ENCODE measurements at regions not wholly inside any gene's neighbourhood (a gene's known extent, or its start where the extent isn't known, plus 50 kb on each side); places are given as distances from the start of the nearest gene placed in this dataset.

- CTCF ChIA-PET: no interaction called here
- dilution Hi-C loops (cut with MboI; ENCODE audit: extremely low pct_ligation_motif_present, low sequenced_read_pairs): no loop called here
- TF ChIP-seq POLR2A (IDR thresholded peaks at IDR 0.05; ENCODE audit: low read depth, low read length) (no peak), EZH2 (IDR thresholded peaks at IDR 0.05; ENCODE audit: borderline replicate concordance, low read depth, low read length, severe bottlenecking) (no peak), POLR2AphosphoS5 (IDR thresholded peaks at IDR 0.05; ENCODE audit: insufficient read depth, low read depth, low read length) (no peak), FOS (IDR thresholded peaks at IDR 0.05; ENCODE audit: borderline replicate concordance, insufficient read depth, low read length) (no peak), MYC (IDR thresholded peaks at IDR 0.05; ENCODE audit: low read depth, low read length) (no peak), JUN (IDR thresholded peaks at IDR 0.05; ENCODE audit: borderline replicate concordance, insufficient read depth, insufficient read length, low read depth) (no peak), GATA2 (IDR thresholded peaks at IDR 0.05; ENCODE audit: insufficient read depth, insufficient read length, low read depth, low read length) (no peak)
- TF ChIP-seq, protein P1, sequence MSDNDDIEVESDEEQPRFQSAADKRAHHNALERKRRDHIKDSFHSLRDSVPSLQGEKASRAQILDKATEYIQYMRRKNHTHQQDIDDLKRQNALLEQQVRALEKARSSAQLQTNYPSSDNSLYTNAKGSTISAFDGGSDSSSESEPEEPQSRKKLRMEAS (IDR thresholded peaks at IDR 0.05; ENCODE audit: insufficient read depth, insufficient read length): no peak
- TF ChIP-seq, protein P2, sequence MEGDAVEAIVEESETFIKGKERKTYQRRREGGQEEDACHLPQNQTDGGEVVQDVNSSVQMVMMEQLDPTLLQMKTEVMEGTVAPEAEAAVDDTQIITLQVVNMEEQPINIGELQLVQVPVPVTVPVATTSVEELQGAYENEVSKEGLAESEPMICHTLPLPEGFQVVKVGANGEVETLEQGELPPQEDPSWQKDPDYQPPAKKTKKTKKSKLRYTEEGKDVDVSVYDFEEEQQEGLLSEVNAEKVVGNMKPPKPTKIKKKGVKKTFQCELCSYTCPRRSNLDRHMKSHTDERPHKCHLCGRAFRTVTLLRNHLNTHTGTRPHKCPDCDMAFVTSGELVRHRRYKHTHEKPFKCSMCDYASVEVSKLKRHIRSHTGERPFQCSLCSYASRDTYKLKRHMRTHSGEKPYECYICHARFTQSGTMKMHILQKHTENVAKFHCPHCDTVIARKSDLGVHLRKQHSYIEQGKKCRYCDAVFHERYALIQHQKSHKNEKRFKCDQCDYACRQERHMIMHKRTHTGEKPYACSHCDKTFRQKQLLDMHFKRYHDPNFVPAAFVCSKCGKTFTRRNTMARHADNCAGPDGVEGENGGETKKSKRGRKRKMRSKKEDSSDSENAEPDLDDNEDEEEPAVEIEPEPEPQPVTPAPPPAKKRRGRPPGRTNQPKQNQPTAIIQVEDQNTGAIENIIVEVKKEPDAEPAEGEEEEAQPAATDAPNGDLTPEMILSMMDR (IDR thresholded peaks at IDR 0.05; ENCODE audit: extremely low read depth in 1 of 2, insufficient read depth in 1 of 2, low read depth in 1 of 2, low read length in 2 of 2): no peak
Measured at GRCh38 chr12:115791331-115791730, 486.2 kb downstream of the MED13L start.

More at GRCh38 chr12:115791331-115791730, 486.2 kb downstream of the MED13L start:
- no TSS peak for BruUV-seq (replicated peaks)
- no peaks in the 10 kb centered on the region for H3K36me3 ChIP-seq (ENCODE audit: control insufficient read depth in 2 of 2, extremely low read depth in 1 of 2, insufficient read depth in 2 of 2, low read length in 2 of 2)
- H3K79me2 ChIP-seq (ENCODE audit: control insufficient read depth, insufficient read depth, low read length): no peaks in the 10 kb centered on the region
- H3K9me3 ChIP-seq (replicated peaks; ENCODE audit: control insufficient read depth, insufficient read depth, low read length): peaks cover 7% of the 10 kb centered on the region
- H2AFZ ChIP-seq (ENCODE audit: low read depth, low read length): no peak overlapping the region
- no peaks in the 10 kb centered on the region for H3K9me1 ChIP-seq (replicated peaks; ENCODE audit: control insufficient read depth, extremely low read depth, insufficient read depth, low read length)
- no peaks in the 10 kb centered on the region for H3K27me3 ChIP-seq (ENCODE audit: control insufficient read depth in 2 of 2, insufficient read depth in 2 of 2, low read length in 2 of 2)
- intact Hi-C loops (cut with micrococcal nuclease): no loop called here
- no peaks in the 10 kb centered on the region for H4K20me1 ChIP-seq (replicated peaks; ENCODE audit: control insufficient read depth, extremely low read depth, insufficient read depth, low read length)
- no peak overlapping the region for H3K27ac ChIP-seq (ENCODE audit: insufficient read depth, low read depth, low read length)
- H3K4me2 ChIP-seq (ENCODE audit: insufficient read depth, low read length): no peak overlapping the region
- POLR2A ChIA-PET: interaction anchor here (0.6 kb wide), 1 partner anchor 566 kb away, joined by 3 read pairs; no protein-coding TSS in a partner anchor
- no peaks in the 10 kb centered on the region for H3K4me1 ChIP-seq (ENCODE audit: control insufficient read depth, extremely low read depth, insufficient read depth, low read length)
- no peak overlapping the region for H3K9ac ChIP-seq (replicated peaks; ENCODE audit: extremely low read depth, insufficient read depth, low read length)
- FAIRE-seq (no peak), DNase-seq (ENCODE audit: low read depth, low spot score) (no peak)
- H3K4me3 ChIP-seq (replicated peaks in 1 of 3; ENCODE audit: insufficient read depth in 1 of 3, low read depth in 1 of 3, low read length in 3 of 3): no peak overlapping the region

Measured in endothelial cell of umbilical vein (primary cell).